Body of pancreas (tissue), 4 donors: ENCODE measurements at regions not wholly inside any gene's neighbourhood (a gene's known extent, or its start where the extent isn't known, plus 50 kb on each side); places are given as distances from the start of the nearest gene placed in this dataset.

Experiments
- ATAC-seq: fragments of 150-250 bp; one replicate; pipeline ENCODE4 v1.9.1; 2016
- DNase-seq, 4 donors: peaks; one replicate each; pipeline ENCODE4 v3.0.0-alpha.2; 2019
- H3K27ac ChIP-seq, 4 donors: fragments of 200-600 bp; sonication (generic); 1 replicate in 3 of 4; 2 replicates in 1 of 4; pipeline versions ENCODE4 v1.5.1 to v1.6.1; 2016 to 2019; ENCODE audit warnings: mild to moderate bottlenecking in 1 of 4, mixed read lengths in 1 of 4, moderate library complexity in 1 of 4
- H3K27me3 ChIP-seq, 2 donors: fragments of 200-600 bp; sonication (generic); one replicate each; pipeline ENCODE4 v1.6.0; 2016; ENCODE audit warnings: mild to moderate bottlenecking in 1 of 2
- H3K36me3 ChIP-seq, 2 donors: fragments of 200-600 bp; sonication (generic); replicated peaks in 1 of 2; 2 replicates each; pipeline ENCODE4 v1.5.1; 2016; ENCODE audit warnings: low read depth in 2 of 2; ENCODE audit not compliant: insufficient read depth in 1 of 2
- H3K4me1 ChIP-seq: fragments of 200-600 bp; sonication (generic); one replicate; pipeline ENCODE4 v1.6.0; 2016
- H3K4me3 ChIP-seq, 2 donors: fragments of 200-600 bp; sonication (generic); 1 replicate in 1 of 2; 2 replicates in 1 of 2; pipeline ENCODE4 v1.5.1; 2016 to 2019
- H3K9me3 ChIP-seq, 3 donors: fragments of 200-600 bp; sonication (generic); 1 replicate in 2 of 3; 2 replicates in 1 of 3; pipeline ENCODE4 v1.5.1; 2016
- POLR2A ChIP-seq, 3 donors: fragments of 450-650 bp; IDR thresholded peaks; one replicate each; pipeline ENCODE4 v1.6.1; 2016; ENCODE audit warnings: antibody characterized with exemption in 3 of 3, mild to moderate bottlenecking in 2 of 3
- WGBS, 2 donors: methylation state at CpG; one replicate each; pipeline ENCODE4 v1.1.5; 2017; 5-methylcytosine and 5-hydroxymethylcytosine counted together
- intact Hi-C: fragments of 100-400 bp; cut with DNase I; formaldehyde crosslinking; loops from one replicate; pipeline ENCODE4 v1.15.1; 2023
- TF ChIP-seq, protein P1 (sequence below), 7 experiments: fragments of 450-650 bp in 4 of 7; fragments of 200-600 bp in 3 of 7; sonication (generic) in 3 of 7; IDR thresholded peaks; one replicate each; pipeline ENCODE4 v1.5.1; 2016 to 2019; ENCODE audit warnings: antibody characterized with exemption in 7 of 7

GRCh38 chr5:54656261-54656728 lies 138.7 kb downstream of the SNX18 start:
- ATAC-seq (peak; percentile 56), DNase-seq (peak in 3 of 4 donors; percentile 25 to 39 (median 31))
- Histone ChIP-seq H3K9me3 (no peaks in the 10 kb centered on the region), H3K36me3 (no peaks in the 10 kb centered on the region), H3K27me3 (no peaks in the 10 kb centered on the region), H3K4me1 (peaks cover 10% of the 10 kb centered on the region), H3K27ac (no peak overlapping the region), H3K4me3 (no peak overlapping the region)
- 49 to 64% methylated on average over 2 of the region's 2 CpGs for WGBS, 2 donors
- intact Hi-C loops: no loop called here
- no peak for TF ChIP-seq POLR2A (IDR thresholded peaks at IDR 0.05)
- TF ChIP-seq, protein P1, sequence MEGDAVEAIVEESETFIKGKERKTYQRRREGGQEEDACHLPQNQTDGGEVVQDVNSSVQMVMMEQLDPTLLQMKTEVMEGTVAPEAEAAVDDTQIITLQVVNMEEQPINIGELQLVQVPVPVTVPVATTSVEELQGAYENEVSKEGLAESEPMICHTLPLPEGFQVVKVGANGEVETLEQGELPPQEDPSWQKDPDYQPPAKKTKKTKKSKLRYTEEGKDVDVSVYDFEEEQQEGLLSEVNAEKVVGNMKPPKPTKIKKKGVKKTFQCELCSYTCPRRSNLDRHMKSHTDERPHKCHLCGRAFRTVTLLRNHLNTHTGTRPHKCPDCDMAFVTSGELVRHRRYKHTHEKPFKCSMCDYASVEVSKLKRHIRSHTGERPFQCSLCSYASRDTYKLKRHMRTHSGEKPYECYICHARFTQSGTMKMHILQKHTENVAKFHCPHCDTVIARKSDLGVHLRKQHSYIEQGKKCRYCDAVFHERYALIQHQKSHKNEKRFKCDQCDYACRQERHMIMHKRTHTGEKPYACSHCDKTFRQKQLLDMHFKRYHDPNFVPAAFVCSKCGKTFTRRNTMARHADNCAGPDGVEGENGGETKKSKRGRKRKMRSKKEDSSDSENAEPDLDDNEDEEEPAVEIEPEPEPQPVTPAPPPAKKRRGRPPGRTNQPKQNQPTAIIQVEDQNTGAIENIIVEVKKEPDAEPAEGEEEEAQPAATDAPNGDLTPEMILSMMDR (IDR thresholded peaks at IDR 0.05): no peak

- ATAC-seq: no peak
- no peaks in the 10 kb centered on the region for H3K27me3 ChIP-seq
- H3K36me3 ChIP-seq: no peaks in the 10 kb centered on the region
- WGBS, 2 donors: 94 to 96% methylated on average over 2 of the region's 2 CpGs
- TF ChIP-seq, protein P1 (IDR thresholded peaks at IDR 0.05): no peak
- no peak for TF ChIP-seq POLR2A (IDR thresholded peaks at IDR 0.05)
- H3K4me1 ChIP-seq: peaks cover 12% of the 10 kb centered on the region
- H3K4me3 ChIP-seq: no peak overlapping the region
- H3K9me3 ChIP-seq: no peaks in the 10 kb centered on the region
- intact Hi-C loops: no loop called here
- DNase-seq: no peak
- no peak overlapping the region for H3K27ac ChIP-seq
Measured at GRCh38 chr5:54655761-54656160, 138.2 kb downstream of the SNX18 start.

DNA sequence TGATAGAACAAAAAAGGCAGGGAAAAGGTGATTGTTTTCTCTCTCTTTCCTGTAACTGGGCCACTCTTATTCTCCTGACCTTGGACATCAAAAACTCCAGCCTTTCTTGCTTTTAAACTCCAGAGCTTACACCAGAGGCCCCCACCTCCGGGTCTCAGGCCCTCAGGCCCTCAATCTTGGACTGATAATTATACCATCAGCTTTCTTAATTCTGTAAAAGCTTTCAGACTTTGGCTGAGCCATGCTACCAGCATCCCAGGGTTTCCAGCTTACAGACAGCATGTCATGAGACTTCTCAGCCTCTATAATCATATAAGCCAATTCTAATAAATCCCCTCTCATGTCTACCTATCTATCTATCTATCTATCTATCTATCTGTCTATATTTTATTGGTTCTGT lies 137.7 kb downstream of the SNX18 start:
- Histone ChIP-seq H3K27me3 (no peaks in the 10 kb centered on the region), H3K4me1 (peaks cover 12% of the 10 kb centered on the region), H3K4me3 (no peak overlapping the region), H3K27ac (no peak overlapping the region), H3K36me3 (no peaks in the 10 kb centered on the region), H3K9me3 (no peaks in the 10 kb centered on the region)
- DNase-seq (no peak), ATAC-seq (no peak)
- TF ChIP-seq POLR2A (IDR thresholded peaks at IDR 0.05): no peak
- TF ChIP-seq, protein P1 (IDR thresholded peaks at IDR 0.05): no peak
- intact Hi-C loops: no loop called here
- WGBS, 2 donors: 50 to 61% methylated on average over 1 of the region's 1 CpG

GRCh38 chr5:54653956-54654614 lies 136.5 kb downstream of the SNX18 start:
- intact Hi-C loops: no loop called here
- WGBS, 2 donors: 68 to 83% methylated on average over 2 of the region's 2 CpGs
- ATAC-seq (no peak), DNase-seq (no peak)
- Histone ChIP-seq H3K27me3 (no peaks in the 10 kb centered on the region), H3K36me3 (no peaks in the 10 kb centered on the region), H3K27ac (no peak overlapping the region), H3K4me1 (peaks cover 12% of the 10 kb centered on the region), H3K9me3 (no peaks in the 10 kb centered on the region), H3K4me3 (no peak overlapping the region)
- TF ChIP-seq, protein P1 (IDR thresholded peaks at IDR 0.05): no peak
- TF ChIP-seq POLR2A (IDR thresholded peaks at IDR 0.05): no peak
